ENCODE measurements at regions not wholly inside any gene's neighbourhood (a gene's known extent, or its start where the extent isn't known, plus 50 kb on each side); places are given as distances from the start of the nearest gene placed in this dataset.

DNA sequence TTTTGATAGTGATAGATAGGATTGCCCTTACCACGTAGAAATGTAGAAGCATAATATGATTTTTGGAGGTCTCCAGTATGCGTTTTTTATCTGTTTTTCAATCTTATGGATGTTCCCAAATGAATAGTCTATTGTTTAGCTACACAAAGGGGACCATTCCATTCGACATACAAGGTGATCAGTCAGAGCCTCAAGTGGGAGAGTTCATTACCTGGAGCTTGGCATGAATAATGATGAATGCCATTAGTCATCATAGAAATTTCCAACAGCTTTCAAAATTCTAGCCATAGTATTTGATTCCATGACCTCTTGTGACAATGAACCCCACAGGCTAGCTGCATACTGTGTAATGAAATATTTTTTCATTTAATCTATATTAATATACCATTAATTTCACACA lies 123.6 kb downstream of the PDHA2 start:
- TF ChIP-seq ZNF274 (IDR thresholded peaks at IDR 0.05; ENCODE audit: low read depth, low read length) (no peak), YY1 (IDR thresholded peaks at IDR 0.05; ENCODE audit: insufficient read depth, insufficient read length) (no peak), SUZ12 (IDR thresholded peaks at IDR 0.05; ENCODE audit: extremely low read depth, insufficient read depth, insufficient read length) (no peak)
